OCI-LY7 (cell line): ENCODE measurements at regions not wholly inside any gene's neighbourhood (a gene's known extent, or its start where the extent isn't known, plus 50 kb on each side); places are given as distances from the start of the nearest gene placed in this dataset.

Source experiments
- BruUV-seq: library from RNA; stranded (reverse); fragments of 400-500 nt; replicated peaks from 2 replicates; lab custom pipeline; 2021; lab: Mats Ljungman, UMichigan
- CTCF ChIA-PET: fragments of 300-600 bp; sonication (Branson Sonifier 250); formaldehyde crosslinking; loops from one replicate; lab custom pipeline; 2022; ENCODE audit warnings: antibody characterized with exemption; ENCODE audit not compliant: unreplicated experiment; lab: Charles Lee
- POLR2A ChIA-PET: fragments of 300-600 bp; sonication (Branson Sonifier 250); formaldehyde crosslinking; loops from one replicate; lab custom pipeline; 2022; ENCODE audit warnings: antibody characterized with exemption; lab: Charles Lee
- DNase-seq: peaks from one replicate; pipeline ENCODE4 v3.0.0-alpha.2; 2015; ENCODE audit warnings: low spot score
- H2AFZ ChIP-seq: fragments of 200-600 bp; sonication (generic), shearing (Covaris generic); 2 replicates; pipeline ENCODE4 v1.6.1; 2014; ENCODE audit warnings: mild to moderate bottlenecking, antibody characterized with exemption, low read length, moderate library complexity
- H3K27ac ChIP-seq: fragments of 200-600 bp; sonication (generic); 2 replicates; pipeline ENCODE4 v1.5.1; 2014; ENCODE audit warnings: mixed run types, low read depth, mild to moderate bottlenecking, moderate library complexity, low read length, inconsistent platforms; ENCODE audit not compliant: poor library complexity, severe bottlenecking
- H3K36me3 ChIP-seq: fragments of 200-600 bp; sonication (generic); 2 replicates; pipeline ENCODE4 v1.6.1; 2014; ENCODE audit warnings: mild to moderate bottlenecking, antibody characterized with exemption, low read length, moderate library complexity, mixed read lengths; ENCODE audit not compliant: insufficient read depth
- H3K4me1 ChIP-seq: fragments of 200-600 bp; sonication (generic); 2 replicates; pipeline ENCODE4 v1.5.1; 2014; ENCODE audit warnings: mild to moderate bottlenecking, low read length; ENCODE audit not compliant: insufficient read depth, poor library complexity, severe bottlenecking
- H3K4me2 ChIP-seq: fragments of 200-600 bp; sonication (generic); 2 replicates; pipeline ENCODE4 v1.6.1; 2014; ENCODE audit warnings: mild to moderate bottlenecking, low read length
- H3K4me3 ChIP-seq: fragments of 200-600 bp; sonication (generic); 2 replicates; pipeline ENCODE4 v1.5.1; 2014; ENCODE audit warnings: mild to moderate bottlenecking, low read depth, low read length; ENCODE audit not compliant: poor library complexity, severe bottlenecking
- H3K79me2 ChIP-seq: fragments of 200-600 bp; sonication (generic); 2 replicates; pipeline ENCODE4 v1.6.1; 2016; ENCODE audit warnings: low read depth, mild to moderate bottlenecking, low read length, moderate library complexity, mixed read lengths; ENCODE audit not compliant: insufficient read depth
- H3K9me2 ChIP-seq: fragments of 200-600 bp; sonication (generic); 2 replicates; pipeline ENCODE4 v1.6.1; 2016; ENCODE audit warnings: mild to moderate bottlenecking, low read length, mixed read lengths; ENCODE audit not compliant: insufficient read depth
- H3K9me3 ChIP-seq: fragments of 200-600 bp; sonication (generic); 2 replicates; pipeline ENCODE4 v1.6.1; 2014; ENCODE audit warnings: mild to moderate bottlenecking, mixed run types, low read length, mixed read lengths
- H4K20me1 ChIP-seq: fragments of 200-600 bp; sonication (generic); 2 replicates; pipeline ENCODE4 v1.6.1; 2014; ENCODE audit warnings: mild to moderate bottlenecking, antibody characterized with exemption, low read length, moderate library complexity, mixed read lengths; ENCODE audit not compliant: insufficient read depth
- EZH2phosphoT487 ChIP-seq: fragments of 200-600 bp; sonication (generic); IDR thresholded peaks from 2 replicates; pipeline ENCODE4 v1.6.1; 2018; ENCODE audit warnings: low read depth, borderline replicate concordance, mild to moderate bottlenecking, mixed run types, antibody characterized with exemption, low read length, moderate library complexity, mixed read lengths
- intact Hi-C: fragments of 100-400 bp; cut with micrococcal nuclease; formaldehyde crosslinking; loops from one replicate; pipeline ENCODE4 v1.10.0; 2022; ENCODE audit not compliant: unreplicated experiment
- TF ChIP-seq, protein P1 (sequence below): fragments of 200-600 bp; sonication (generic); conservative IDR thresholded peaks from 2 replicates; pipeline ENCODE4 v1.5.1; 2014; ENCODE audit warnings: mild to moderate bottlenecking, antibody characterized with exemption, low read length, moderate library complexity, mixed read lengths

- ChIA-PET CTCF (no interaction called here), POLR2A (no interaction called here)
- no peak overlapping the region for H3K4me3 ChIP-seq
- no peaks in the 10 kb centered on the region for H3K9me2 ChIP-seq
- TF ChIP-seq, protein P1, sequence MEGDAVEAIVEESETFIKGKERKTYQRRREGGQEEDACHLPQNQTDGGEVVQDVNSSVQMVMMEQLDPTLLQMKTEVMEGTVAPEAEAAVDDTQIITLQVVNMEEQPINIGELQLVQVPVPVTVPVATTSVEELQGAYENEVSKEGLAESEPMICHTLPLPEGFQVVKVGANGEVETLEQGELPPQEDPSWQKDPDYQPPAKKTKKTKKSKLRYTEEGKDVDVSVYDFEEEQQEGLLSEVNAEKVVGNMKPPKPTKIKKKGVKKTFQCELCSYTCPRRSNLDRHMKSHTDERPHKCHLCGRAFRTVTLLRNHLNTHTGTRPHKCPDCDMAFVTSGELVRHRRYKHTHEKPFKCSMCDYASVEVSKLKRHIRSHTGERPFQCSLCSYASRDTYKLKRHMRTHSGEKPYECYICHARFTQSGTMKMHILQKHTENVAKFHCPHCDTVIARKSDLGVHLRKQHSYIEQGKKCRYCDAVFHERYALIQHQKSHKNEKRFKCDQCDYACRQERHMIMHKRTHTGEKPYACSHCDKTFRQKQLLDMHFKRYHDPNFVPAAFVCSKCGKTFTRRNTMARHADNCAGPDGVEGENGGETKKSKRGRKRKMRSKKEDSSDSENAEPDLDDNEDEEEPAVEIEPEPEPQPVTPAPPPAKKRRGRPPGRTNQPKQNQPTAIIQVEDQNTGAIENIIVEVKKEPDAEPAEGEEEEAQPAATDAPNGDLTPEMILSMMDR = no peak
- no peak for TF ChIP-seq EZH2phosphoT487
- H3K9me3 ChIP-seq = no peaks in the 10 kb centered on the region
- intact Hi-C loops = no loop called here
- no peak overlapping the region for H3K27ac ChIP-seq
- no peaks in the 10 kb centered on the region for H3K79me2 ChIP-seq
- DNase-seq = no peak
- H2AFZ ChIP-seq = no peak overlapping the region
- no peaks in the 10 kb centered on the region for H4K20me1 ChIP-seq
- no peak overlapping the region for H3K4me2 ChIP-seq
- no peaks in the 10 kb centered on the region for H3K4me1 ChIP-seq
- H3K36me3 ChIP-seq = no peaks in the 10 kb centered on the region
- no TSS peak for BruUV-seq
These were observed 86.3 kb downstream of the C6orf118 start for GRCh38 chr6:165223101-165223500.

- no peaks in the 10 kb centered on the region for H3K9me3 ChIP-seq
- ChIA-PET POLR2A (no interaction called here), CTCF (no interaction called here)
- no peaks in the 10 kb centered on the region for H3K9me2 ChIP-seq
- H3K4me3 ChIP-seq = no peak overlapping the region
- no peaks in the 10 kb centered on the region for H3K36me3 ChIP-seq
- DNase-seq = no peak
- no peak overlapping the region for H2AFZ ChIP-seq
- H3K79me2 ChIP-seq = no peaks in the 10 kb centered on the region
- intact Hi-C loops = no loop called here
- H3K4me2 ChIP-seq = no peak overlapping the region
- no peak for TF ChIP-seq EZH2phosphoT487
- TF ChIP-seq, protein P1 = no peak
- H3K27ac ChIP-seq = no peak overlapping the region
- no TSS peak for BruUV-seq
- no peaks in the 10 kb centered on the region for H4K20me1 ChIP-seq
- H3K4me1 ChIP-seq = no peaks in the 10 kb centered on the region
These were observed 86.9 kb downstream of the C6orf118 start for GRCh38 chr6:165222315-165223025.

DNA sequence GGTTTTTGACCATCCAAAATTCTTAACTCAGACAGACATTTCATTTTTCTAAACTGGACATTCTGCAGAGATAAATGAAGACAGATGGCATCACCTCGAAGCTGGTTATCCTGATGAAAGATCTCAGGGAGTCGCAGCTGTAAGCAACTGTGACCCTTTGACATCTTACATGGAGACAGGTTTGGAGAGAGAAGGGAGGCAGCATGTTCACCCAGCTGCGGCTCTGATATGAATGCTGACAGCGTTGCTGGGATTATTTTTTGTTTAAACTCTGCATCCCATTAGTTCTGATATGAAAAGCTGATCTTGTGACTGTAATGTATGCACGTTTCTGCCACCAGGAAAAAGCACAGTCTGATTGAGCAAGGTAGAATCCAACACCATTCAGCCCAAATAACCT is 89.4 kb downstream of the C6orf118 start:
- CTCF ChIA-PET = no interaction called here
- BruUV-seq = no TSS peak

More for the DNA sequence above, 89.4 kb downstream of the C6orf118 start:
- POLR2A ChIA-PET = no interaction called here
- no peaks in the 10 kb centered on the region for H3K9me3 ChIP-seq
- no peaks in the 10 kb centered on the region for H3K4me1 ChIP-seq
- intact Hi-C loops = no loop called here
- H4K20me1 ChIP-seq = no peaks in the 10 kb centered on the region
- H3K4me3 ChIP-seq = no peak overlapping the region
- DNase-seq = no peak
- H3K79me2 ChIP-seq = no peaks in the 10 kb centered on the region
- H2AFZ ChIP-seq = no peak overlapping the region
- TF ChIP-seq EZH2phosphoT487 = no peak
- TF ChIP-seq, protein P1 = no peak
- no peaks in the 10 kb centered on the region for H3K9me2 ChIP-seq
- no peak overlapping the region for H3K27ac ChIP-seq
- H3K4me2 ChIP-seq = no peak overlapping the region
- no peaks in the 10 kb centered on the region for H3K36me3 ChIP-seq
